ENCODE measurements at regions not wholly inside any gene's neighbourhood (a gene's known extent, or its start where the extent isn't known, plus 50 kb on each side); places are given as distances from the start of the nearest gene placed in this dataset.

DNA sequence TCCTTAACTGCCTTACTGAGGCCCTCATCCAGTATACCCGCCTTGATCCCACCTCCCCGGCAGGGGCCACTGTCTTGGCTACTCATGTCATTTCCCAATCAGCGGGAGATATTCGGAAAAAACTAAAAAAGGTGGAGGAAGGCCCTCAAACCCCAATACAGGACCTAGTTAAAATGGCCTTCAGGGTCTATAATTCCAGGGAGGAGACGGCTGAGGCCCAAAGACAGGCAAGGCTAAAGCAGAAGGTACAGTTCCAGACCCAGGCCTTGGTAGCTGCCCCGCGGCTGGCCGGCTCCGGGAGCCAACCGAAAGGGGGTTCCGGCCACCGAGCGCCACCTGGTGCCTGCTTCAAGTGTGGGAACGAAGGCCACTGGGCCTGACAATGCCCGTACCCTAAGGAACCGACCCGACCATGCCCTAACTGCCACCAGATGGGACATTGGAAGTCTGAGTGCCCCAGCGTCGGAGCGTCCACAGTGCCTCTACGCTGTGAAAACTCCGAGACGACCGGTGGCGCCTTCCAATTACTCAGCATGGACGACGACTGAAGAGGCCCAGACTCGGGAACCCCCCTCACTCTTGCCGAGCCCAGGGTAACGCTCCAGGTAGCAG lies 959.6 kb downstream of the RPA4 start:
- TF ChIP-seq, protein P1, sequence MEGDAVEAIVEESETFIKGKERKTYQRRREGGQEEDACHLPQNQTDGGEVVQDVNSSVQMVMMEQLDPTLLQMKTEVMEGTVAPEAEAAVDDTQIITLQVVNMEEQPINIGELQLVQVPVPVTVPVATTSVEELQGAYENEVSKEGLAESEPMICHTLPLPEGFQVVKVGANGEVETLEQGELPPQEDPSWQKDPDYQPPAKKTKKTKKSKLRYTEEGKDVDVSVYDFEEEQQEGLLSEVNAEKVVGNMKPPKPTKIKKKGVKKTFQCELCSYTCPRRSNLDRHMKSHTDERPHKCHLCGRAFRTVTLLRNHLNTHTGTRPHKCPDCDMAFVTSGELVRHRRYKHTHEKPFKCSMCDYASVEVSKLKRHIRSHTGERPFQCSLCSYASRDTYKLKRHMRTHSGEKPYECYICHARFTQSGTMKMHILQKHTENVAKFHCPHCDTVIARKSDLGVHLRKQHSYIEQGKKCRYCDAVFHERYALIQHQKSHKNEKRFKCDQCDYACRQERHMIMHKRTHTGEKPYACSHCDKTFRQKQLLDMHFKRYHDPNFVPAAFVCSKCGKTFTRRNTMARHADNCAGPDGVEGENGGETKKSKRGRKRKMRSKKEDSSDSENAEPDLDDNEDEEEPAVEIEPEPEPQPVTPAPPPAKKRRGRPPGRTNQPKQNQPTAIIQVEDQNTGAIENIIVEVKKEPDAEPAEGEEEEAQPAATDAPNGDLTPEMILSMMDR (IDR thresholded peaks at IDR 0.05): no peak
- TF ChIP-seq SIN3A (IDR thresholded peaks at IDR 0.05; ENCODE audit: borderline replicate concordance, insufficient read depth, low read depth, low read length) (no peak), POLR2AphosphoS5 (IDR thresholded peaks at IDR 0.05; ENCODE audit: low read depth, low read length) (no peak), TCF7L2 (IDR thresholded peaks at IDR 0.05; ENCODE audit: low read depth, low read length) (no peak)
- TF ChIP-seq, protein P2, sequence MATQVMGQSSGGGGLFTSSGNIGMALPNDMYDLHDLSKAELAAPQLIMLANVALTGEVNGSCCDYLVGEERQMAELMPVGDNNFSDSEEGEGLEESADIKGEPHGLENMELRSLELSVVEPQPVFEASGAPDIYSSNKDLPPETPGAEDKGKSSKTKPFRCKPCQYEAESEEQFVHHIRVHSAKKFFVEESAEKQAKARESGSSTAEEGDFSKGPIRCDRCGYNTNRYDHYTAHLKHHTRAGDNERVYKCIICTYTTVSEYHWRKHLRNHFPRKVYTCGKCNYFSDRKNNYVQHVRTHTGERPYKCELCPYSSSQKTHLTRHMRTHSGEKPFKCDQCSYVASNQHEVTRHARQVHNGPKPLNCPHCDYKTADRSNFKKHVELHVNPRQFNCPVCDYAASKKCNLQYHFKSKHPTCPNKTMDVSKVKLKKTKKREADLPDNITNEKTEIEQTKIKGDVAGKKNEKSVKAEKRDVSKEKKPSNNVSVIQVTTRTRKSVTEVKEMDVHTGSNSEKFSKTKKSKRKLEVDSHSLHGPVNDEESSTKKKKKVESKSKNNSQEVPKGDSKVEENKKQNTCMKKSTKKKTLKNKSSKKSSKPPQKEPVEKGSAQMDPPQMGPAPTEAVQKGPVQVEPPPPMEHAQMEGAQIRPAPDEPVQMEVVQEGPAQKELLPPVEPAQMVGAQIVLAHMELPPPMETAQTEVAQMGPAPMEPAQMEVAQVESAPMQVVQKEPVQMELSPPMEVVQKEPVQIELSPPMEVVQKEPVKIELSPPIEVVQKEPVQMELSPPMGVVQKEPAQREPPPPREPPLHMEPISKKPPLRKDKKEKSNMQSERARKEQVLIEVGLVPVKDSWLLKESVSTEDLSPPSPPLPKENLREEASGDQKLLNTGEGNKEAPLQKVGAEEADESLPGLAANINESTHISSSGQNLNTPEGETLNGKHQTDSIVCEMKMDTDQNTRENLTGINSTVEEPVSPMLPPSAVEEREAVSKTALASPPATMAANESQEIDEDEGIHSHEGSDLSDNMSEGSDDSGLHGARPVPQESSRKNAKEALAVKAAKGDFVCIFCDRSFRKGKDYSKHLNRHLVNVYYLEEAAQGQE (IDR thresholded peaks at IDR 0.05; ENCODE audit: insufficient read depth in 1 of 2, low read depth in 2 of 2, low read length in 1 of 2): no peak
